GM23338 (cell line): ENCODE measurements at regions not wholly inside any gene's neighbourhood (a gene's known extent, or its start where the extent isn't known, plus 50 kb on each side); places are given as distances from the start of the nearest gene placed in this dataset.

Experiments used
- ATAC-seq: fragments of 200-7000 bp; cut with Tn5 transposase; 3 replicates; pipeline ENCODE4 v1.9.1; 2020
- DNase-seq: peaks from one replicate; pipeline ENCODE4 v3.0.0-alpha.2; 2015; ENCODE audit warnings: low spot score
- H2AFZ ChIP-seq: fragments of 200-600 bp; sonication (generic); 2 replicates; pipeline ENCODE4 v1.8.0; 2016; ENCODE audit warnings: antibody characterized with exemption, mild to moderate bottlenecking, moderate library complexity
- H3F3A ChIP-seq: fragments of 200-600 bp; sonication (generic); replicated peaks from 2 replicates; pipeline ENCODE4 v1.8.0; 2017; ENCODE audit warnings: antibody characterized with exemption, mixed run types, low read depth
- H3K27ac ChIP-seq: fragments of 200-600 bp; sonication (generic); 2 replicates; pipeline ENCODE4 v1.6.1; 2016; ENCODE audit warnings: low read depth
- H3K27me3 ChIP-seq: fragments of 200-600 bp; sonication (generic); 2 replicates; pipeline ENCODE4 v1.8.0; 2016; ENCODE audit warnings: mild to moderate bottlenecking, mixed run types, moderate library complexity; ENCODE audit not compliant: insufficient read depth
- H3K36me3 ChIP-seq: fragments of 200-600 bp; sonication (generic); 2 replicates; pipeline ENCODE4 v1.8.0; 2016; ENCODE audit warnings: mild to moderate bottlenecking; ENCODE audit not compliant: insufficient read depth
- H3K4me1 ChIP-seq: fragments of 200-600 bp; sonication (generic); 2 replicates; pipeline ENCODE4 v1.8.0; 2016; ENCODE audit warnings: mild to moderate bottlenecking, moderate library complexity; ENCODE audit not compliant: insufficient read depth
- H3K4me2 ChIP-seq: fragments of 200-600 bp; sonication (generic); 2 replicates; pipeline ENCODE4 v1.7.1; 2017; ENCODE audit warnings: mixed run types
- H3K4me3 ChIP-seq: fragments of 200-600 bp; sonication (generic); 2 replicates; pipeline ENCODE4 v1.6.1; 2016; ENCODE audit warnings: mixed run types
- H3K79me2 ChIP-seq: fragments of 200-600 bp; sonication (generic); replicated peaks from 2 replicates; pipeline ENCODE4 v1.8.0; 2017; ENCODE audit warnings: mild to moderate bottlenecking; ENCODE audit not compliant: insufficient read depth
- H3K9me2 ChIP-seq: fragments of 200-600 bp; sonication (generic); 2 replicates; pipeline ENCODE4 v1.8.0; 2017; ENCODE audit not compliant: insufficient read depth
- H4K20me1 ChIP-seq: fragments of 200-600 bp; sonication (generic); replicated peaks from 2 replicates; pipeline ENCODE4 v1.8.0; 2017; ENCODE audit warnings: mild to moderate bottlenecking; ENCODE audit not compliant: insufficient read depth
- H3K27ac Mint-ChIP-seq: 2 replicates; pipeline ENCODE4 v1.8.0; 2020; ENCODE audit warnings: inconsistent platforms, mild to moderate bottlenecking, moderate library complexity, mixed read lengths
- H3K27me3 Mint-ChIP-seq: 3 replicates; pipeline ENCODE4 v1.8.0; 2022; ENCODE audit warnings: low read depth, mild to moderate bottlenecking, moderate library complexity, mixed read lengths, inconsistent platforms; ENCODE audit not compliant: insufficient read depth, poor library complexity
- H3K36me3 Mint-ChIP-seq: 3 replicates; pipeline ENCODE4 v1.8.0; 2021; ENCODE audit warnings: low read depth, mild to moderate bottlenecking, inconsistent platforms, moderate library complexity, mixed read lengths
- H3K4me1 Mint-ChIP-seq: 3 replicates; pipeline ENCODE4 v1.8.0; 2020; ENCODE audit warnings: mild to moderate bottlenecking, inconsistent platforms, mixed read lengths
- H3K4me3 Mint-ChIP-seq: 3 replicates; pipeline ENCODE4 v1.8.0; 2021; ENCODE audit warnings: moderate library complexity, mild to moderate bottlenecking, inconsistent platforms, mixed read lengths
- H3K9me3 Mint-ChIP-seq: 3 replicates; pipeline ENCODE4 v1.8.0; 2020; ENCODE audit warnings: moderate library complexity, mild to moderate bottlenecking, inconsistent platforms, mixed read lengths
- CREB1 ChIP-seq: fragments of 250-450 bp; sonication (Bioruptor Pico); IDR thresholded peaks from 2 replicates; pipeline ENCODE4 v1.5.0; 2020; ENCODE audit warnings: low read depth, mild to moderate bottlenecking, moderate library complexity
- CTCF ChIP-seq, 2 experiments: fragments of 200-600 bp in 1 of 2; sonication (generic) in 1 of 2; conservative IDR thresholded peaks; 2 replicates each; pipeline versions ENCODE4 v1.5.1 to v1.6.1; 2016 to 2017; ENCODE audit warnings: antibody characterized with exemption in 2 of 2, low read depth in 2 of 2, mild to moderate bottlenecking in 2 of 2, moderate library complexity in 1 of 2
- ETS1 ChIP-seq: IDR thresholded peaks from 2 replicates; pipeline ENCODE4 v1.6.1; 2016; ENCODE audit warnings: antibody characterized with exemption
- EZH2 ChIP-seq: fragments of 200-600 bp; sonication (generic); IDR thresholded peaks from one replicate; pipeline ENCODE4 v1.8.0; 2017; ENCODE audit warnings: antibody characterized with exemption, mild to moderate bottlenecking, low read depth; ENCODE audit not compliant: unreplicated experiment
- EZH2phosphoT487 ChIP-seq: fragments of 200-600 bp; sonication (generic); IDR thresholded peaks from one replicate; pipeline ENCODE4 v1.8.1; 2018; ENCODE audit warnings: antibody characterized with exemption; ENCODE audit not compliant: unreplicated experiment
- JUNB ChIP-seq: IDR thresholded peaks from one replicate; pipeline ENCODE4 v1.6.1; 2016; ENCODE audit warnings: antibody characterized with exemption; ENCODE audit not compliant: unreplicated experiment
- NANOG ChIP-seq: IDR thresholded peaks from 2 replicates; pipeline ENCODE4 v1.6.1; 2016; ENCODE audit warnings: antibody characterized with exemption, borderline replicate concordance
- POLR2AphosphoS5 ChIP-seq: IDR thresholded peaks from 2 replicates; pipeline ENCODE4 v1.6.1; 2016; ENCODE audit warnings: antibody characterized with exemption, low read depth
- REST ChIP-seq: IDR thresholded peaks from one replicate; pipeline ENCODE4 v1.6.1; 2018; ENCODE audit warnings: antibody characterized with exemption; ENCODE audit not compliant: unreplicated experiment
- ZNF331 ChIP-seq: fragments of 250-450 bp; sonication (Bioruptor Pico); IDR thresholded peaks from 2 replicates; pipeline ENCODE4 v1.5.0; 2020; ENCODE audit warnings: low read depth, mild to moderate bottlenecking, moderate library complexity
- TF ChIP-seq, protein P1 (sequence below): fragments of 250-450 bp; sonication (Bioruptor Pico); IDR thresholded peaks from 2 replicates; pipeline ENCODE4 v1.5.0; 2020; ENCODE audit warnings: mild to moderate bottlenecking, moderate library complexity

GRCh38 chr12:34339922-34340321 lies 317.6 kb downstream of the ALG10 start (continued):
- TF ChIP-seq ETS1 (no peak), ZNF331 (CRISPR knock-in tag) (no peak), EZH2 (no peak), POLR2AphosphoS5 (no peak), REST (no peak), NANOG (no peak), EZH2phosphoT487 (no peak), JUNB (no peak)

- ATAC-seq: no peak
- no peaks in the 10 kb centered on the region for H3K4me1 Mint-ChIP-seq
- Histone ChIP-seq H3K36me3 (no peaks in the 10 kb centered on the region), H3K4me2 (no peak overlapping the region), H2AFZ (no peak overlapping the region), H3F3A (no peaks in the 10 kb centered on the region), H4K20me1 (no peaks in the 10 kb centered on the region), H3K27me3 (no peaks in the 10 kb centered on the region), H3K27ac (no peak overlapping the region), H3K9me2 (no peaks in the 10 kb centered on the region), H3K4me3 (no peak overlapping the region), H3K4me1 (no peaks in the 10 kb centered on the region), H3K79me2 (no peaks in the 10 kb centered on the region)
- H3K4me3 Mint-ChIP-seq: no peak overlapping the region
- DNase-seq: no peak
- peaks cover 1% of the 10 kb centered on the region for H3K27me3 Mint-ChIP-seq
- no peak overlapping the region for H3K27ac Mint-ChIP-seq
- H3K36me3 Mint-ChIP-seq: peaks cover 19% of the 10 kb centered on the region
- H3K9me3 Mint-ChIP-seq: peaks cover 76% of the 10 kb centered on the region
- TF ChIP-seq POLR2AphosphoS5 (no peak), CTCF (conservative IDR thresholded peaks at IDR 0.05; ENCODE audit: low read depth in 2 of 2) (no peak), CREB1 (CRISPR knock-in tag) (no peak)
- TF ChIP-seq, protein P1, sequence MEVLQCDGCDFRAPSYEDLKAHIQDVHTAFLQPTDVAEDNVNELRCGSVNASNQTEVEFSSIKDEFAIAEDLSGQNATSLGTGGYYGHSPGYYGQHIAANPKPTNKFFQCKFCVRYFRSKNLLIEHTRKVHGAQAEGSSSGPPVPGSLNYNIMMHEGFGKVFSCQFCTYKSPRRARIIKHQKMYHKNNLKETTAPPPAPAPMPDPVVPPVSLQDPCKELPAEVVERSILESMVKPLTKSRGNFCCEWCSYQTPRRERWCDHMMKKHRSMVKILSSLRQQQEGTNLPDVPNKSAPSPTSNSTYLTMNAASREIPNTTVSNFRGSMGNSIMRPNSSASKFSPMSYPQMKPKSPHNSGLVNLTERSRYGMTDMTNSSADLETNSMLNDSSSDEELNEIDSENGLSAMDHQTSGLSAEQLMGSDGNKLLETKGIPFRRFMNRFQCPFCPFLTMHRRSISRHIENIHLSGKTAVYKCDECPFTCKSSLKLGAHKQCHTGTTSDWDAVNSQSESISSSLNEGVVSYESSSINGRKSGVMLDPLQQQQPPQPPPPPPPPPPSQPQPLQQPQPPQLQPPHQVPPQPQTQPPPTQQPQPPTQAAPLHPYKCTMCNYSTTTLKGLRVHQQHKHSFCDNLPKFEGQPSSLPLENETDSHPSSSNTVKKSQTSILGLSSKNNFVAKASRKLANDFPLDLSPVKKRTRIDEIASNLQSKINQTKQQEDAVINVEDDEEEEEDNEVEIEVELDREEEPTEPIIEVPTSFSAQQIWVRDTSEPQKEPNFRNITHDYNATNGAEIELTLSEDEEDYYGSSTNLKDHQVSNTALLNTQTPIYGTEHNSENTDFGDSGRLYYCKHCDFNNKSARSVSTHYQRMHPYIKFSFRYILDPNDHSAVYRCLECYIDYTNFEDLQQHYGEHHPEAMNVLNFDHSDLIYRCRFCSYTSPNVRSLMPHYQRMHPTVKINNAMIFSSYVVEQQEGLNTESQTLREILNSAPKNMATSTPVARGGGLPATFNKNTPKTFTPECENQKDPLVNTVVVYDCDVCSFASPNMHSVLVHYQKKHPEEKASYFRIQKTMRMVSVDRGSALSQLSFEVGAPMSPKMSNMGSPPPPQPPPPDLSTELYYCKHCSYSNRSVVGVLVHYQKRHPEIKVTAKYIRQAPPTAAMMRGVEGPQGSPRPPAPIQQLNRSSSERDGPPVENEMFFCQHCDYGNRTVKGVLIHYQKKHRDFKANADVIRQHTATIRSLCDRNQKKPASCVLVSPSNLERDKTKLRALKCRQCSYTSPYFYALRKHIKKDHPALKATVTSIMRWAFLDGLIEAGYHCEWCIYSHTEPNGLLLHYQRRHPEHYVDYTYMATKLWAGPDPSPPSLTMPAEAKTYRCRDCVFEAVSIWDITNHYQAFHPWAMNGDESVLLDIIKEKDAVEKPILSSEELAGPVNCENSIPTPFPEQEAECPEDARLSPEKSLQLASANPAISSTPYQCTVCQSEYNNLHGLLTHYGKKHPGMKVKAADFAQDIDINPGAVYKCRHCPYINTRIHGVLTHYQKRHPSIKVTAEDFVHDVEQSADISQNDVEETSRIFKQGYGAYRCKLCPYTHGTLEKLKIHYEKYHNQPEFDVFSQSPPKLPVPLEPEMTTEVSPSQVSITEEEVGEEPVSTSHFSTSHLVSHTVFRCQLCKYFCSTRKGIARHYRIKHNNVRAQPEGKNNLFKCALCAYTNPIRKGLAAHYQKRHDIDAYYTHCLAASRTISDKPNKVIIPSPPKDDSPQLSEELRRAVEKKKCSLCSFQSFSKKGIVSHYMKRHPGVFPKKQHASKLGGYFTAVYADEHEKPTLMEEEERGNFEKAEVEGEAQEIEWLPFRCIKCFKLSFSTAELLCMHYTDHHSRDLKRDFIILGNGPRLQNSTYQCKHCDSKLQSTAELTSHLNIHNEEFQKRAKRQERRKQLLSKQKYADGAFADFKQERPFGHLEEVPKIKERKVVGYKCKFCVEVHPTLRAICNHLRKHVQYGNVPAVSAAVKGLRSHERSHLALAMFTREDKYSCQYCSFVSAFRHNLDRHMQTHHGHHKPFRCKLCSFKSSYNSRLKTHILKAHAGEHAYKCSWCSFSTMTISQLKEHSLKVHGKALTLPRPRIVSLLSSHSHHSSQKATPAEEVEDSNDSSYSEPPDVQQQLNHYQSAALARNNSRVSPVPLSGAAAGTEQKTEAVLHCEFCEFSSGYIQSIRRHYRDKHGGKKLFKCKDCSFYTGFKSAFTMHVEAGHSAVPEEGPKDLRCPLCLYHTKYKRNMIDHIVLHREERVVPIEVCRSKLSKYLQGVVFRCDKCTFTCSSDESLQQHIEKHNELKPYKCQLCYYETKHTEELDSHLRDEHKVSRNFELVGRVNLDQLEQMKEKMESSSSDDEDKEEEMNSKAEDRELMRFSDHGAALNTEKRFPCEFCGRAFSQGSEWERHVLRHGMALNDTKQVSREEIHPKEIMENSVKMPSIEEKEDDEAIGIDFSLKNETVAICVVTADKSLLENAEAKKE (CRISPR knock-in tag): no peak
Measured at GRCh38 chr12:34340534-34341361, 318.5 kb downstream of the ALG10 start.
